ENCODE measurements at regions not wholly inside any gene's neighbourhood (a gene's known extent, or its start where the extent isn't known, plus 50 kb on each side); places are given as distances from the start of the nearest gene placed in this dataset.
"Not testable (repeated sequence)": the region's sequence is repeated elsewhere in the genome, so short reads cannot be mapped to it uniquely, and the experiment has no call there.

DNA sequence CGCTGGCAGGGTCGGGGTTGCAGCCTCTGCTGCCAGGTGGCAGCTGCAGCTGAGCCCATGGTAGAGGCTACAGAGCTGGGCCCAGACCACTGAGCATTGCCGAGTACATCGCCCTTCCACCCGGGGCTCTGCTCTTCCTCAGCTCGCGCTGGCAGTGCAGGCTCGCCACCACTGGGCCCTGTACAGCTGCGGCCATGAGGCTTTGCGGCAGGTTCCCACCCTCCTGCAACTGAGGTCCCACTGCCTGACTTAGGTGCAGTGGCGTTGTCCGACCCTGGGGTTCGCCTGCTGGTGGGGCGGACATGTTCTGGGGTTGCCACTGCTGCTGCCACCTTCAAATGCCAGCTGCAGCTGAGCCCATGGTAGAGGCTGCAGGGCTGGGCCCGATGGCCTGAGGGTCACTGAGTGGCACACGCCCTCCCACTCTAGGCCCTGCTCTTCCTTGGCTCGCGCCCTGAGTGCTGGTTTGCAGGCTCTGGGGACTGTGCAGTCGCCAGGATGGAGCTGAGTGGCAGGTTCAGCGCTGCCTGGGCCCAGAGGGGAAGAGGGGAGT lies 359.8 kb downstream of the FOXD4L6 start:
- DNase-seq: not testable (repeated sequence)

DNA sequence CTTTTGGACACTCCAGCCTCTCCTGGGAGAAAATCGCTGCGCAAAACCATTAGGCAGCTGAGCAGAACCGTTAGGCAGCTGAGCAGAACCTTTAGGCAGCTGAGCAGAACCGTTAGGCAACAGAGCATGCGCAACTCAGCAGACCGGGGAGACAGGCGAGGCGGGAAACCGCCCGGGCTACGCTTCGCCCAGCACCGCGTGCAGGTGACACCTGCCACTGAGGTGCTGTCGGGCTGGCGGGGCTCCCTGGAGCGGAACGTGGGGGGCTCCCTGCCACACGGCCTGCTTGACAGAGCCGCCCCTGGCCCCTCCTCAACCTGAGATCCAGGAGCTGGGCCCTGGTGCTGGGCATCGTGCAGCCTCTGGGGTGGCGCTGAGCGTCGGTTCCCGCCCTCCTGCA lies 360.3 kb downstream of the FOXD4L6 start:
- not testable (repeated sequence) for DNase-seq

DNA sequence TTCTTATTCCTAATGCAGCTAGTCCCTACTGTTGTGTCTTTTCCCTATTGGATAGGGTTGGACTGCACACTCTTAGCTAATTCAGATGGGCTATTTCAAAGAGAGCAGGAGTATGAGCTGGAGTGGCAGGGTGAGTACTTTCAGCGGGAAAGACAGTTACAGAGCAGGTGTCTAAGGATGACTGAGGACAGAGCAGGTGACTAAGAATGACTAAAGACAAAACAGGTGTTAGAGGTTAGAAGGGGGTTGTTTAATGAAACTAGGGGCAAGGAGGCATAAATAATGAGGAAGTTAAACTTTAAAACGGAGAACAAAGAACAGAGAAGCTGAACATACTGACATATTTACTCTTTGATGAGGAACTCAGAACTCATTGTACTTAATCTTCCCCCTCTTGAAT lies 373.5 kb downstream of the FOXD4L6 start:
- DNase-seq: not testable (repeated sequence)

DNA sequence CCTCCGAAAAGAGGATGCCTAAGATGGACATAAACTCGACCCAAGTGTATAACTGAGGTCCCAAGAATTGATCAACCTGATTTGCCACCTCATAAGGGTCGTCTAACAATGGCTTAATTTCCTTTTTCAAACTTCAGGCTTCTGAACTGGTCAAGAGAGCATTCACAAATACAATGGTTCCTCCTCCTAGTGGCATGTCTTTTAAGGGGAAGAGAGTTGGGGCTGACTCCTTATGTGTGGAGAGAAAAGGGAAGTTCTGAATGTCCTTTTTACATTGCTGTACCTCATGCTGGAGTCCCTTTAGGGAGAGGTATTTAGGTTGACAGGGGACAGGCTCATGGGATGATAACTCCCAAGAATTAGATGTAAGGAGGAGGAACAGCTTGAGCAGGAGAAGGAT lies 375.2 kb downstream of the FOXD4L6 start:
- peak; percentile 12 to 41 (median 28) for DNase-seq

DNA sequence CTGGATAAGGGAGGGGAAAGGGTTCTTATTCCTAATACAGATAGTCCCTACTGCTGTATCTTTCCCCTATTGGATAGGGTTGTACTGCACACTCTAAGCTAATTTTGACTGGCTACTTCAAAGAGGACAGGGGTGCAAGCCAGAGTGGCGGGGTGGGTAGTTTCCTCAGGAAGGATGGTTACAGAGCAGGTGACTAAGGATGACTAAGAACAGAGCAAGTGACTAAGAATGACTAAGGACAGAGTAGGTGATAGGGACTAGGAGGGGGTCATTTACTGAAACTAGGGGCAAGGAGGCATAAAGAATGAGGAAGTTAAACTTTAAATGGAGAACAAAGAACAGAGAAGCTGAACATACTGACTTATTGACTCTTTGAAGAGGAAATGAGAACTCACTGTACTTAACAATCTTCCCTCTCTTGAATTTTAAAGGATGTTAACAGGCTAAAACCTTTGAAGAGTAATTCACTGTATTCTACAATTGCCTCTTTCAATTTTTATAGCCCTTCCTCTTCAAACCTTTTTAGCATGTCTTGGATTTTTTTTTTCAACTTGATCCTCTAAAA lies 381.5 kb downstream of the FOXD4L6 start:
- DNase-seq: not testable (repeated sequence)

Measured in suppressor macrophage treated with lipopolysaccharide for 1 hour (primary cell).